ENCODE measurements at regions not wholly inside any gene's neighbourhood (a gene's known extent, or its start where the extent isn't known, plus 50 kb on each side); places are given as distances from the start of the nearest gene placed in this dataset.

GRCh38 chr6:163675611-163676010 lies 261.1 kb downstream of the QKI start:
- H3K4me2 ChIP-seq: no peak overlapping the region
- H3K27me3 ChIP-seq: no peaks in the 10 kb centered on the region

GRCh38 chr6:163672710-163673109 lies 258.2 kb downstream of the QKI start:
- Histone ChIP-seq H3K4me3 (no peak overlapping the region), H4K20me1 (ENCODE audit: insufficient read depth, poor library complexity, severe bottlenecking) (no peaks in the 10 kb centered on the region), H3K9me2 (replicated peaks; ENCODE audit: insufficient read depth) (no peaks in the 10 kb centered on the region), H2AFZ (no peak overlapping the region), H3K27ac (no peak overlapping the region), H3K4me1 (ENCODE audit: insufficient read depth) (no peaks in the 10 kb centered on the region), H3K9me3 (ENCODE audit: low read depth) (no peaks in the 10 kb centered on the region), H3K36me3 (replicated peaks; ENCODE audit: insufficient read depth, low read depth) (no peaks in the 10 kb centered on the region), H3K27me3 (no peaks in the 10 kb centered on the region), H3K79me2 (no peaks in the 10 kb centered on the region), H3K4me2 (no peak overlapping the region)
- TF ChIP-seq, protein P1, sequence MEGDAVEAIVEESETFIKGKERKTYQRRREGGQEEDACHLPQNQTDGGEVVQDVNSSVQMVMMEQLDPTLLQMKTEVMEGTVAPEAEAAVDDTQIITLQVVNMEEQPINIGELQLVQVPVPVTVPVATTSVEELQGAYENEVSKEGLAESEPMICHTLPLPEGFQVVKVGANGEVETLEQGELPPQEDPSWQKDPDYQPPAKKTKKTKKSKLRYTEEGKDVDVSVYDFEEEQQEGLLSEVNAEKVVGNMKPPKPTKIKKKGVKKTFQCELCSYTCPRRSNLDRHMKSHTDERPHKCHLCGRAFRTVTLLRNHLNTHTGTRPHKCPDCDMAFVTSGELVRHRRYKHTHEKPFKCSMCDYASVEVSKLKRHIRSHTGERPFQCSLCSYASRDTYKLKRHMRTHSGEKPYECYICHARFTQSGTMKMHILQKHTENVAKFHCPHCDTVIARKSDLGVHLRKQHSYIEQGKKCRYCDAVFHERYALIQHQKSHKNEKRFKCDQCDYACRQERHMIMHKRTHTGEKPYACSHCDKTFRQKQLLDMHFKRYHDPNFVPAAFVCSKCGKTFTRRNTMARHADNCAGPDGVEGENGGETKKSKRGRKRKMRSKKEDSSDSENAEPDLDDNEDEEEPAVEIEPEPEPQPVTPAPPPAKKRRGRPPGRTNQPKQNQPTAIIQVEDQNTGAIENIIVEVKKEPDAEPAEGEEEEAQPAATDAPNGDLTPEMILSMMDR (IDR thresholded peaks at IDR 0.05; ENCODE audit: poor library complexity): no peak
- TF ChIP-seq EZH2 (IDR thresholded peaks at IDR 0.05; ENCODE audit: borderline replicate concordance) (no peak), EZH2phosphoT487 (IDR thresholded peaks at IDR 0.05; ENCODE audit: low read depth, severe bottlenecking, unreplicated experiment) (no peak)
- 86% methylated on average over 3 of the region's 3 CpGs for WGBS (ENCODE audit: low lambda C conversion rate, missing lambda C conversion rate)
- no peak for DNase-seq (ENCODE audit: low spot score)

More at GRCh38 chr6:163675611-163676010, 261.1 kb downstream of the QKI start:
- no peak overlapping the region for H2AFZ ChIP-seq
- H3K36me3 ChIP-seq (replicated peaks; ENCODE audit: insufficient read depth, low read depth): no peaks in the 10 kb centered on the region
- H3K4me3 ChIP-seq: no peak overlapping the region
- TF ChIP-seq EZH2phosphoT487 (IDR thresholded peaks at IDR 0.05; ENCODE audit: low read depth, severe bottlenecking, unreplicated experiment): no peak
- TF ChIP-seq, protein P1 (IDR thresholded peaks at IDR 0.05; ENCODE audit: poor library complexity): no peak
- no peaks in the 10 kb centered on the region for H3K4me1 ChIP-seq (ENCODE audit: insufficient read depth)
- no peaks in the 10 kb centered on the region for H4K20me1 ChIP-seq (ENCODE audit: insufficient read depth, poor library complexity, severe bottlenecking)
- H3K9me2 ChIP-seq (replicated peaks; ENCODE audit: insufficient read depth): no peaks in the 10 kb centered on the region
- no peak for DNase-seq (ENCODE audit: low spot score)
- H3K27ac ChIP-seq: no peak overlapping the region
- no peaks in the 10 kb centered on the region for H3K9me3 ChIP-seq (ENCODE audit: low read depth)
- no peaks in the 10 kb centered on the region for H3K79me2 ChIP-seq

DNA sequence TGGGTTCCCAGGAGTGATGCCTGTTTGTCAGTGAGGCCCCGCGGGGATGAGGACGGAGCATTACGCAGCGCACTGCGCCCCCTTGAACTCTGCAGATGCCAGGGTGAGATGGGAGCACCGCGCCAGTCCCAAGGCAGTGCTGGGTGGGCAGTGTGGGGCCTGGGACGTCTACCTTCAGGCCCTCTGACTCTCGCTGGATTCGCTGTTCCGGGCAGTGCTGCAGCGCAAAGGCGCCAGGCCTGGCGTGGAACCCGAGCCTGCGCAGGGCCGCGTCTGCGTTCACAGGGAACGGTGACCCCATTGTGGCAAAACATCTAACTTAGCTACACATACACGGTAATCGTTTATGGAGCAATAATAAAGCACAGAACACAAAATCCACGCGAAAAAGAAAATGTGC lies 257.3 kb downstream of the QKI start:
- Histone ChIP-seq H4K20me1 (ENCODE audit: insufficient read depth, poor library complexity, severe bottlenecking) (no peaks in the 10 kb centered on the region), H3K27me3 (no peaks in the 10 kb centered on the region), H3K36me3 (replicated peaks; ENCODE audit: insufficient read depth, low read depth) (no peaks in the 10 kb centered on the region), H3K9me3 (ENCODE audit: low read depth) (no peaks in the 10 kb centered on the region), H2AFZ (no peak overlapping the region), H3K79me2 (no peaks in the 10 kb centered on the region), H3K9me2 (replicated peaks; ENCODE audit: insufficient read depth) (no peaks in the 10 kb centered on the region), H3K27ac (no peak overlapping the region), H3K4me1 (ENCODE audit: insufficient read depth) (no peaks in the 10 kb centered on the region), H3K4me3 (no peak overlapping the region), H3K4me2 (no peak overlapping the region)
- 97% methylated on average over 25 of the region's 25 CpGs for WGBS (ENCODE audit: low lambda C conversion rate, missing lambda C conversion rate)
- TF ChIP-seq EZH2phosphoT487 (IDR thresholded peaks at IDR 0.05; ENCODE audit: low read depth, severe bottlenecking, unreplicated experiment) (no peak), EZH2 (IDR thresholded peaks at IDR 0.05; ENCODE audit: borderline replicate concordance) (no peak)
- TF ChIP-seq, protein P1 (IDR thresholded peaks at IDR 0.05; ENCODE audit: poor library complexity): no peak
- DNase-seq (ENCODE audit: low spot score): no peak

DNA sequence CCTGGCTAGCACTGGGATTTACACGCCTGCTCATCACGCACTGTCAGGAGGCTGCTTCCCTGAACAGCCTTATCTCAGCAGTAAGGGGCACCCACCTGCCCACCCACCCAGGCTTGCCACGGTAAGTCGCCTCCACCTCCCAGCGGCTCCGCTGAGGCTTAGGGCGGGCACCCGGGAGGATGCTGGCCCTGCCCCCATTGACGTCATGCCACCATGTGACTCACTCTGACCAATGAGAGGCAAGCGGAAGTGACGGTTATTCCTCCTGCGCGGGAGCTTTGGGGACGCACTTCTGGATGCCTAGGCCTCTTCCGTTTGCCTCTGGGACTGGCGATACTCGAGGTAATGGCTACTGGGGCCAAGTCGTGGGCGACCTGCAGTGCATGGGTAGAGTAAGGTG lies 256.8 kb downstream of the QKI start:
- DNase-seq (ENCODE audit: low spot score): no peak
- WGBS (ENCODE audit: low lambda C conversion rate, missing lambda C conversion rate): 98% methylated on average over 19 of the region's 19 CpGs
- H2AFZ ChIP-seq: no peak overlapping the region
- TF ChIP-seq EZH2 (IDR thresholded peaks at IDR 0.05; ENCODE audit: borderline replicate concordance) (no peak), EZH2phosphoT487 (IDR thresholded peaks at IDR 0.05; ENCODE audit: low read depth, severe bottlenecking, unreplicated experiment) (no peak)
- TF ChIP-seq, protein P1 (IDR thresholded peaks at IDR 0.05; ENCODE audit: poor library complexity): no peak
- no peaks in the 10 kb centered on the region for H3K79me2 ChIP-seq
- no peak overlapping the region for H3K4me3 ChIP-seq
- H3K9me3 ChIP-seq (ENCODE audit: low read depth): no peaks in the 10 kb centered on the region
- no peaks in the 10 kb centered on the region for H3K27me3 ChIP-seq
- no peaks in the 10 kb centered on the region for H3K36me3 ChIP-seq (replicated peaks; ENCODE audit: insufficient read depth, low read depth)
- no peaks in the 10 kb centered on the region for H3K9me2 ChIP-seq (replicated peaks; ENCODE audit: insufficient read depth)
- no peaks in the 10 kb centered on the region for H4K20me1 ChIP-seq (ENCODE audit: insufficient read depth, poor library complexity, severe bottlenecking)
- H3K27ac ChIP-seq: no peak overlapping the region
- no peak overlapping the region for H3K4me2 ChIP-seq
- no peaks in the 10 kb centered on the region for H3K4me1 ChIP-seq (ENCODE audit: insufficient read depth)
